Putamen (tissue), 1 donor: ENCODE measurements at regions not wholly inside any gene's neighbourhood (a gene's known extent, or its start where the extent isn't known, plus 50 kb on each side); places are given as distances from the start of the nearest gene placed in this dataset.

Experiments used
- DNase-seq: peaks from one replicate; pipeline ENCODE4 v3.0.0-alpha.2; 2016; ENCODE audit warnings: low spot score

GRCh38 chr5:161235569-161235968 is 311.0 kb downstream of the GABRB2 start:
- no peak for DNase-seq

GRCh38 chr5:161233553-161233952 is 313.0 kb downstream of the GABRB2 start:
- DNase-seq, result no peak

GRCh38 chr5:161230221-161230620 is 316.3 kb downstream of the GABRB2 start:
- DNase-seq, result no peak

- no peak for DNase-seq
Measured at GRCh38 chr5:161219816-161220215, 326.7 kb downstream of the GABRB2 start.

- no peak for DNase-seq
Measured at GRCh38 chr5:161216877-161217276, 329.6 kb downstream of the GABRB2 start.

GRCh38 chr5:161212123-161212712 is 334.3 kb downstream of the GABRB2 start:
- DNase-seq, result no peak

- DNase-seq, result no peak
Measured at GRCh38 chr5:161201558-161201957, 345.0 kb downstream of the GABRB2 start.

- no peak for DNase-seq
Measured at GRCh38 chr5:161190778-161191177, 338.8 kb upstream of the ATP10B start.

- DNase-seq, result no peak
Measured at GRCh38 chr5:161190086-161190485, 338.1 kb upstream of the ATP10B start.

- DNase-seq, result no peak
Measured at GRCh38 chr5:161189452-161189851, 337.4 kb upstream of the ATP10B start.

- DNase-seq, result no peak
Measured at GRCh38 chr5:161183559-161183958, 331.5 kb upstream of the ATP10B start.

GRCh38 chr5:161176221-161176620 is 324.2 kb upstream of the ATP10B start:
- DNase-seq, result no peak

- no peak for DNase-seq
Measured at GRCh38 chr5:161169776-161170175, 317.8 kb upstream of the ATP10B start.

- DNase-seq, result no peak
Measured at GRCh38 chr5:161167016-161167767, 315.2 kb upstream of the ATP10B start.

GRCh38 chr5:161165998-161166660 is 314.1 kb upstream of the ATP10B start:
- no peak for DNase-seq

GRCh38 chr5:161157925-161158324 is 305.9 kb upstream of the ATP10B start:
- no peak for DNase-seq

GRCh38 chr5:161155451-161155850 is 303.4 kb upstream of the ATP10B start:
- DNase-seq, result no peak

- DNase-seq, result no peak
Measured at GRCh38 chr5:161152415-161152940, 300.5 kb upstream of the ATP10B start.

- no peak for DNase-seq
Measured at GRCh38 chr5:161150441-161150988, 298.5 kb upstream of the ATP10B start.

GRCh38 chr5:161149078-161149477 is 297.1 kb upstream of the ATP10B start:
- no peak for DNase-seq

GRCh38 chr5:161138751-161139455 is 286.9 kb upstream of the ATP10B start:
- DNase-seq, result no peak

GRCh38 chr5:161134956-161135355 is 282.9 kb upstream of the ATP10B start:
- no peak for DNase-seq
